ENCODE measurements at regions not wholly inside any gene's neighbourhood (a gene's known extent, or its start where the extent isn't known, plus 50 kb on each side); places are given as distances from the start of the nearest gene placed in this dataset.

DNA sequence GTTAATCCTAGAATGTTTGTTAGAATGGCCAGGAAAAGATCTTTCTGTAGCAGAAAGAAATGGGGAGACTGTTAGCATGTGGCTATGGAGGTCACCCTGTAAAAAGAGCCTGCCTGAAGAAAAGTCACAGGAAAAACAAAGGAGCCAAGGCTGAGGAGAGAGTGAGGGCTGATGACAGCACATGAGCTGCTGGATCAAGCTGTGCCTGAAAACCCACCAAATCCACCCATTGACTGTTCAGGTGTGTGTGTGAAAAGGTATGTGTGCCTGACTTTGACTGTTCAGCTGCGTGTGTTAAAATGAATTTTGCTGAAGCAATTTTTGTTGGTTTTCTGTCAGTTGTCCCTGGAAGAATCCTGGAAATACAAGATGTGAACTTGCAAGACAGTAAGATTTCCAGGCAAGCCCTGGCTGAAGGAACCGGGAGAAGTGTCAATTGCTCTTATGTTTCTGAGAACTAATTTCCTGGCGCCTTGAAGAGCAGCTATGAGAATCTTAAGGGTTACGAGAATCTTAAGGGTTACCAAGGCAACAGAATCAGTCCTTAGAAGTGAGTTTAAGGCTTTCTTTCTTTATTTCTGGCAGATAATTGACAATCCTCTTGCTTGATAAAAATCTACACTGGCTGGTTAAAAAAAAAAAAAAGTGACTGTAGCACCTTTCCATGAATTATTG is 73.0 kb upstream of the LGALSL start:
- no peak for DNase-seq

DNA sequence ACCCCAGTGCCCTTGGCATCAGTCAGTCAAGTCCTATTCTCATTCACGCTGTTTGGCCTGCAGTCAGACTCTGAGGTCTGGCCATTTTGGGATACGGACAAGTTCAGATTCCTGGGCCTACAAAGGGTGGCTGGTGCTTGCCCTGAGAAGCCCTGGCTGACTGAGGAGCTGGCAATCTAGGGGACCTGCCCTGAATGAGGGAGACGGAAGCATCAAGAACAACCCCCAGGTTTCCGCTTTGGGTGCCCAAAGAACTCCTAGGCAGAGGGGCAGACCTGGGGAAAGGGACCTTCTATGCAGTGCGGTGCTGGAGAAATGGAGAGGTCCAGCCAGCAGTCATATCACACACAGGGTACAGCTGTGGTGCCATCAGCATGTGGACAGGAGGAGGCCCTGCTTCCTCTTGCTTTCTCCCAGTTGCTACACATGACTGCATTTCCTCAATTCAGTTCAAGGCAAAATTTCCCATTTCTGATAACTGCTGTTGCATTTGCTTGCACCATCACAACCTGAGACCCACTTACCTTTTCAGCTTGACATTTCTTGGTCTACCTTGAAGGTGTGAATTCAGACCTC is 70.9 kb upstream of the LGALSL start:
- DNase-seq = no peak

GRCh38 chr2:64383881-64384280 is 70.1 kb upstream of the LGALSL start:
- DNase-seq = no peak

GRCh38 chr2:64386676-64387075 is 67.3 kb upstream of the LGALSL start:
- DNase-seq = no peak

DNA sequence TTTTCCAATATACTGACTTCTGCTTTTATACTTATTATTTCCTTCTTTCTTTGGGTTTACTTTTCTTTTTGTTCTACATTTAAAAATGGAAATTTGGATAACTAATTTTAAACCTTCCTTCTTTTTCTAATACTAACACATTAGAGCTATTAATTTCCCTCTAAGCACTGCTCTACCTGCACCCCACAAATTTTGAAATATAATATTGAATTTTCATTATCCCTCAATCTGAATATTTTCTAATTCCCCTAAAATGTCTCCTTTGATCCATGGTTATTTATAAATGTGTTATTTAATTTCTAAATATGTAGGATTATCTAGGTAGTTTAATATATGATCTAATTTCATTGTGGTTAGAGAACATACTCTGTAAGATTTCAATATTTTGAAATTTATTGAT is 63.4 kb upstream of the LGALSL start:
- no peak for DNase-seq

DNA sequence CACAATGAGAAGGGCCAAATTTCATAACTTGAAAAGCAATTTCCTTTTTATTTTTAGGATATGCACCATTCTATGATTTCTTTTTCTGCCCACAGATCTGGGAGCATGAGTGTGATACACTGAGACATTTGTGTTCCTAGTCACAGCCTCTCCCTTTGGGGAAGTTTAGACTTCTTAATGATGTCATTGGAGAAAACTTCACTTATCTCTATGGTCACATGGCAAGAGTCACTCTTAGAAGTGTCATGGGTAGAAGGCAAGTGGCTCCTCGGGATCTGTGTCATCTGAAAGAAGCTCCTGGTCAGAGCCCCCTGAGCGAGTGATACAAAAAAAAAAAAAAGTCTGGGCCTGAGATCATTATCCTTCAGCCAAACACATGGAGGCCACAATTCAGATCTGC is 62.5 kb upstream of the LGALSL start:
- no peak for DNase-seq

DNA sequence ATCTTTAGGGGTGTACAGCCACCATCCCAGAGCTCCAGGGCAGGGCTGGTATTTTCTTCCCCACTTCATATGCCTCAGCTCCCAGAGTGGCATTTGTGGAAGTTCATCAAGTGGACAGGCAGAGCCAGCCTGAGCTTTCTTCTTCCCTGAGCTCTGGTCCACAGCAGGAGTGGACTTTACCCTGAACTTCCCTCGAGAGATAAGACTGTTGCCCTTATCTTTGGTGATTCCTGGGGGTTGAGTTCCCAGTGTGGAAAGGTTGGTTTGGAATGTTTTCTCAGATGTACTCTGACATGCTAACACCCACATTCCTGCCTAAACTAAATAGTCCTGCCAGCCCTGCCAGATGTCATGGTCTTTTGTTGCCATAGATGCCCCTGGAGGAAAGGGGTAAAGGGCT is 62.0 kb upstream of the LGALSL start:
- no peak for DNase-seq

DNA sequence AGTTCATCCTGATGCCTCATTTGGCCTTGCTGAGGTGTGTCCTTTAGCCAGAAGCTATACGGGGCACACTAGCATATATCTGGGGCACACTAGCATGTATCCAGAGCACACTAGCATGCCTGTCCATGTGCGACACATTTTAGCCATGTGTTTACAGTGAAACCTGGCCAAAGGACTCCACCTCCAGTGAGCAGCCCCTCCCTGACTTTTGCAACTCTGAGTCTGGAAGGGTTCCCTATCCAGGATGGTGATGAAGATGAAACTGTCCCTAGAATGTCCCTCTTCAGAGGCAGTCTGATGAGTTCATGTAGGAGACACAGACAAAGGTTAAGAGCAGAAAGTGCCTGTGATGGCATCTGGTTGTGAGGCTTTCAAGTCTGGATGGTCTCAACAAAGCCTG is 61.4 kb upstream of the LGALSL start:
- no peak for DNase-seq

GRCh38 chr2:64393383-64394010 is 60.5 kb upstream of the LGALSL start:
- no peak for DNase-seq

GRCh38 chr2:64394153-64394552 is 59.8 kb upstream of the LGALSL start:
- DNase-seq = no peak

DNA sequence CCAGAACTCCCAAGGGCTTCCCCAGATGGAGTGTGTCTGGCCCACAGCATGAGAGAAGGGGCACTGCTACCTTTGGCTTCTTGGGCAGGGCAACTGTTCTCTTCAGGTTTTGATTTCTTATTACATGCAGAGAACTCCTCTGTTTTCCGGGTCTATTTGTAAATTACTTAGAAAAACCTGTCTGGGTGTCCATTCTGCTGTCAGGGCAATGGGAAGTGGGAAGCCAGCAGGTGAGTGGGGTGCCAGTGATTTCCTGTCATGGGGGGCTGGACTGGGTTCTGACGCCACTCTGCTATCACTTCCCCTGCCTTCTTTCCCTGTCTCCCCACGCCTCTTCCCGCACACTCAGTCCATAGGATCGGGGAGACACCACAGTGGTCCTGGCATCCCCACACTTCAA is 58.0 kb upstream of the LGALSL start:
- DNase-seq = no peak

- DNase-seq = no peak
Observed at GRCh38 chr2:64396551-64396950, 57.4 kb upstream of the LGALSL start.

DNA sequence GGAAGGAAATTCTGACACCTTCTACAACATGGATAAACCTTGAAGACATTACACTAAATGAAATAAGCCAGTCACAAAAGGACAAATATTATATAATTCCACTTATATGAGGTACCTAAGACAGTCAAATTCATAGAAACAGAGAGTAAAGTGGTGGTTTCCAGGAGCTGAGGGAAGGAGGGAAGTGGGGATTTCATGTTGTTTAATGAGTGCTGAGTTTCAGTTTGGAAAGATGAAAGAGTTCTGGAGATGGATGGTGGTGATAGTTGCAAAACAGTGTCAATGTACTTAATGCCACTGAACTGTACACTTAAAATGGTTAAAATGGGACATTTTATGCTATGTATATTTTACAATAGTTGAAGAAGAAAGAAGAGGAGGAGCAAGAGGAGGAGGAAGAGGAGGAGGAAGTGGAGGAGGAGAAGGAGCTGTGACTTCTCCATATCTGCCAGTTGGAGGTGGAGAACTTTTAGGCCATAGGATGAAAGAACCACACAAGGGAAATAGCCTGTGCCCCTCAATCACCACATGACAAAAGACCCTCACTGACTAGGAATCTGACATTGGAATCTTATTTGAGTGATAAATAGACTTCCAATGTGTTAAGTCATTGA is 55.3 kb upstream of the LGALSL start:
- no peak for DNase-seq

DNA sequence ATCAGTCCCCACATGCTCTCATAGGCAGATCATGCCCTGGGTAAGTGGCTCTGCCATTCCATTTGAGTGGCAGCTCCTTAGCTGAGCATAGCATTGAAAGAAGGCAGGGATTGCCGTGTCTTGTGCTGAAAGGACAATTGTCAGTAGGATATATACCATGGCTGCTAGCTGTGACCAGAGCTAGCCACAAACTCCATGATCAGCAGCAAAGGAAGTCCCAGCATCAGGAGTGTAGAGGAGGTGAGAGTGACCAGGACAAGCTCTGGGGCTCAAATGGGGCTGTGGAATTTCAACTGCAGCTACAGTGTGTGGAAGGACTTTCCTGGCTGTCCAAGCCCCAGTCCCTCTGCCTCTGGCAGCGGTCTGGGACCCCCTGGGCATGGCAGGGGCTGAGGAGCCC is 54.4 kb upstream of the LGALSL start:
- no peak for DNase-seq

GRCh38 chr2:64400105-64400728 is 53.7 kb upstream of the LGALSL start:
- DNase-seq = no peak

GRCh38 chr2:64400733-64401528 is 53.0 kb upstream of the LGALSL start:
- no peak for DNase-seq

DNA sequence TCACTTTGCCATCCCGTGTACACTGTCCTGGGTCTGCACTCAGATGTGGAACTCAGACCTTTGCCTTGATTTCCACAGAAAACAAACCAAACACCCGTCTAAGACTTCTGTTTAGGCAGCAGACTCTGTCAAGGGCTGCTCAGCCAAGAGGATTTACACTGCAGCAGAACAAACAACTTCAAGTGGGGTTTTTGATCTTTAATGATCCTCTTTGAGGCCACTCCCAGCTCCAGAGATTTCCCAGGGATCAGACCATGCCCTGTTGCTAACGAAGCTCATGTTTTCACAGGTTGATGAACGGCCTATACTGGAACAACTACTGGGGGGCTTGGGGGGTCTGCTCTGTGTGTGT is 52.5 kb upstream of the LGALSL start:
- no peak for DNase-seq

DNA sequence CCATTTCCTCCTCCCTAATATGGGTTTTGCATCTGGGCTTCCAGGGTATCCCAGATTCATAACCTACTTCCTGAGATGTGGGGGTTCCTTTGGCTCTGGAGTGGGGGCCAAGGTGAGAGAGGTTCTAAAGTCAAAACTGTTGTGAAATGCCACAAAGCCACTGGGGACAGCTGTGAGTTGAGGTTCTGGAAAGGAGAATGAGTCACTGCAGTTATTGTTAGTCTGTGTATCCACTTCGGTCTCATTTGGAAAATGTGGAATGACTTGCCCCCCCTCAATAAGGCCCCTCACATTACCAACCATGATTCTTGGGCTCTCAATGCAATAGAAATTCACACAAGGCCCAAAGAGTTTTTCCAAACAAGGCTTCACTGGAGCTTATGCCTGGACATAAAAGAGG is 51.1 kb upstream of the LGALSL start:
- no peak for DNase-seq

- DNase-seq = no peak
Observed at GRCh38 chr2:64403426-64403825, 50.5 kb upstream of the LGALSL start.

DNA sequence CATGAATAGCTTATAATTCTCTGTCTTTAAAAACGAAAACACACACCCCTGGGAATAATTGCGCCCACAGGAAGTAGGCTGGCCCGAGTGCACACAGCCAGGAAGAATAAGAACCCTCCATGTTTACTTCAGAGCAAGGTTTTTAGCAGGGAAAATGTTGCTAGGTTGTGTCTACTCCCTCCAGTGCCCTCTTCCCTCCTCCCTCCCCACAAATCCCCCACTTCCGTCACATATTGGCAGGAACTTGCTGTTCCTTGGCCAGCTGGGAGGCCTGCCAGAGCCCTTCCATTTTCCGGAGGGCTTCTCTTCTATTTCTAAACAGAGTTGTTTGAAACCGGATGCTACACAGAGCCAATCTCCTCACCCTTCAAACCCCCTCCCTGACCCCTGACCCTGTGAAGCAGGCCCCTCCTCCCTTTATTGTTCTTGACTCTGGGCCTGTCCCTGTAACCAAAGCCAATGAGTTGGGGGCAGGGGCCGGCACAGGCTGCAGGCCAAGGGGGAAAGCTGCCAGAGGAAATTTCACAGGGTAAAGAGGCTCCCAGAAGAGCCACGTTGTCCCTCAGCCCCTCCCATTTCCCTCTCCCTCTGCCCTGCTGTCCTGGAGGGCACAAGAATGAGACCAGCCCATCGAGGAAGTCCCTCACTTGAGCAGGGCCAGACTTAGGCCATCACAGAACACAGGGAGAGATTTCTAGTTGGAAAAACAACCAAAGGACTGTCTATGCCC is 49.8 kb upstream of the LGALSL start:
- no peak for DNase-seq
